IPS-11a (cell line): ENCODE measurements at regions not wholly inside any gene's neighbourhood (a gene's known extent, or its start where the extent isn't known, plus 50 kb on each side); places are given as distances from the start of the nearest gene placed in this dataset.
"Not testable (repeated sequence)": the region's sequence is repeated elsewhere in the genome, so short reads cannot be mapped to it uniquely, and the experiment has no call there.

Experiments used
- H3K4me3 ChIP-seq: one replicate; pipeline ENCODE4 v1.5.1; 2013; ENCODE audit warnings: low read depth, low read length, control low read depth

- not testable (repeated sequence) for H3K4me3 ChIP-seq
These were observed 270.0 kb upstream of the RRP15 start for GRCh38 chr1:218015106-218015505.

GRCh38 chr1:218024211-218024720 is 260.8 kb upstream of the RRP15 start:
- no peak overlapping the region for H3K4me3 ChIP-seq

GRCh38 chr1:218025454-218025853 is 259.6 kb upstream of the RRP15 start:
- no peak overlapping the region for H3K4me3 ChIP-seq

- no peak overlapping the region for H3K4me3 ChIP-seq
These were observed 257.9 kb upstream of the RRP15 start for GRCh38 chr1:218027152-218027551.

GRCh38 chr1:218030846-218031245 is 254.2 kb upstream of the RRP15 start:
- no peak overlapping the region for H3K4me3 ChIP-seq

DNA sequence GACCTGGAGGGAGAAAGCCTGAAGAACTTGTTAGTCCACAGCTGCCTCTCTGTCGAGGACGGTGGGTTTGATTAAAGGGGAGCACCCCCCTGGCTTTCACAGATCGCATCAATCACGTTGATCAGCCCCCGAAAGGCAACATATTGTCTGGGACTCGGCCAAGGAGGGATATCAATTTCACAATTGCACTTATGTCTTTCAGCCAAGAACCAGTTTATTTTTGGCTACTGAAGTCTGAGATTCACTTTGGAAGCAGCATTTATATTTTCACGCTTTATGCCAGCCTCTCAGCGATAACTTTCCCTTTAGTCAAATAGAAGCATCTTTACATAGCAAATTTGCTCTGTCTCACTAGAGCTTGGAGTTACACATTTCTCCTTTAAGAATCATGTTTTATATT is 253.2 kb upstream of the RRP15 start:
- no peak overlapping the region for H3K4me3 ChIP-seq

- H3K4me3 ChIP-seq: no peak overlapping the region
These were observed 250.6 kb upstream of the RRP15 start for GRCh38 chr1:218034468-218034867.

- H3K4me3 ChIP-seq: no peak overlapping the region
These were observed 236.2 kb upstream of the RRP15 start for GRCh38 chr1:218048828-218049420.

- H3K4me3 ChIP-seq: no peak overlapping the region
These were observed 235.5 kb upstream of the RRP15 start for GRCh38 chr1:218049641-218050040.

- no peak overlapping the region for H3K4me3 ChIP-seq
These were observed 226.4 kb upstream of the RRP15 start for GRCh38 chr1:218058730-218059129.

GRCh38 chr1:218064426-218064825 is 220.7 kb upstream of the RRP15 start:
- no peak overlapping the region for H3K4me3 ChIP-seq

DNA sequence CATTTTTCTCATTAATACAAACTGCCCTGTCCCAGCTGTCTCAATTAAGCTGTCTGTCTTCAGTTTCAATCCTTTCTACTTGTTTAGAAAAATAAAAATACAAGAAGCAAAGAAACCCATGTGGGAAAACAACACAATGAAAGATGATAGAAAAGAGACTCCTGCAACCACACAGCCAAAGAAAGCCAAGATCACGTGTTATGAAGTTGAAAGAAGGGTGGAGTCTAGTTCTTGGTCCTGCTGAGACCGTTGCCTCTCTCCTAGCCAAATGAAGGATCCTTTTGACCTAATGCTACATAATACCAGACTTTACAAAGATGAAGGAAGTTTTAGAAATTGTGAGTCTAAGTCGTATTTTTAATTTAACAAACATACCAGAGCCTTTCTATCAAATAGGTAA is 218.8 kb upstream of the RRP15 start:
- no peak overlapping the region for H3K4me3 ChIP-seq

- no peak overlapping the region for H3K4me3 ChIP-seq
These were observed 216.9 kb upstream of the RRP15 start for GRCh38 chr1:218068241-218068640.

DNA sequence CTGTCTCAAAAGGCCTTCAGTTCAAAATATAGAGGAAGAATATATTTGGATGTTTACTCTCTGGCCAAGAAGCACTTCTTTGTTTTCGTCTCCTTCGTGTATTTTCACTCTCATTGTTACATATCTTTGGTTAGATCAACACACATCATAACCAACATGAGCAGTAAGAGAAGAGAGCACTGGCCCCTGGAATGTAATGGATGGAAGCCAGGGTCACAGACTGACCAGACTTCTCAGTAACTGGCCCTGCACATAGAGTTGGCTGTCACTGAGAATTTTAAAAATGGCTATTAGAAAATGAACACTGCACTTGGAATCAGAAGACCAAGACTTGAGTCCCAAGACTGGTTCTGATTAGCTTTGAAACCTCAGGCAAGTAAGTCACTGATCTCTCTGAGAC is 215.9 kb upstream of the RRP15 start:
- H3K4me3 ChIP-seq: no peak overlapping the region

DNA sequence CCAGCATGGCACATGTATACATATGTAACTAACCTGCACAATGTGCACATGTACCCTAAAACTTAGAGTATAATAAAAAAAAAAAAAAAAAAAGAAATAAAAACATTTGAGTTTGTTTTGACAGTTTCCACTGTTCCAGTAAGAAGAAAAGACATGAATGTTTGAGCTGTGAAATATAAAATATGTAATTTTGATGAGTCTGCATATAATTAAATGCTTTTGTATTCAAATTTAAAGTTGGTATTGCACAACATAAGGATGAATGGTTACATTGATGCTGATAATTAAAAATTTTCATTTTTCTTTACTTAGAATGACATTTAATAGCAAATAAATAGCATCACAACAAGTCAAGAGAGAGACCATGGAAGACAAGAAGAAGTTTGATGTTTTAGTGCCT is 212.0 kb upstream of the RRP15 start:
- no peak overlapping the region for H3K4me3 ChIP-seq

- no peak overlapping the region for H3K4me3 ChIP-seq
These were observed 206.2 kb upstream of the RRP15 start for GRCh38 chr1:218078916-218079315.

DNA sequence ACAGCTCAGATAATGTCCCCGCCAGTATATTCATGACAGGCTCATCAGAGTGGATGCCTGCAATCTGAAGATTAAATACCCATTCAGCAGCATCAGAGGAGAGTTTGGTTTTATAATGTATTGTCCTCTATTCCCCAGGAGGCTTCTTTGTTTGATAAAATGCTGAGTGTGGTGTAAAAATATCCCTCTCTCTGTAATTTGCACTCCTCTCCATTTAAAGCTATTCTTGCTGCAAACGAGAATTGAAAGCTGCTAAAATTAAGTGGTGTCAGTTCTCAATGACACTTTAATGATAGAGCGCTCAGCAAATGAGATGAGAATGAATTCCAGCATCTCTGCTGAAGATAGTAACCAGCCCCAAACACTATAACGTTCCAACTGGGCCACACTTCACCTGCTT is 205.7 kb upstream of the RRP15 start:
- H3K4me3 ChIP-seq: no peak overlapping the region

DNA sequence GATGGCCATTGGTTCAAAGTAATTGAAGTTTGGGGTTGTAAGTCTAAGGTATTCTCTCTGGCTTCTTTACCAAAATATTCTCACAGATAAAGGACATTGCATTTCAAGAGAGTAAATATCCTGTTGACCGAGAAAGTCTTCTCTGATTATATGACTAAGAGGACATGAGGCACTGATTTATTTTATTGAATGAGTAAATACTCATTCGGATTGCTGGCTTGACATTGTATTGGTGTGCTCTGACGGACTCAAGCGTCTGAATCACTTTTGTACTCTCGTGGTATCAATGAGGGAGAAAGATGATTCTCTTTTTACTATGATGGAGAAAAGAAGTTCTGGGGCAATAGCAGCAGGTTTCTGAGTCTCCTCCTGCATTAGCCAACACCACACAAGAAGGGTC is 205.3 kb upstream of the RRP15 start:
- H3K4me3 ChIP-seq: no peak overlapping the region

DNA sequence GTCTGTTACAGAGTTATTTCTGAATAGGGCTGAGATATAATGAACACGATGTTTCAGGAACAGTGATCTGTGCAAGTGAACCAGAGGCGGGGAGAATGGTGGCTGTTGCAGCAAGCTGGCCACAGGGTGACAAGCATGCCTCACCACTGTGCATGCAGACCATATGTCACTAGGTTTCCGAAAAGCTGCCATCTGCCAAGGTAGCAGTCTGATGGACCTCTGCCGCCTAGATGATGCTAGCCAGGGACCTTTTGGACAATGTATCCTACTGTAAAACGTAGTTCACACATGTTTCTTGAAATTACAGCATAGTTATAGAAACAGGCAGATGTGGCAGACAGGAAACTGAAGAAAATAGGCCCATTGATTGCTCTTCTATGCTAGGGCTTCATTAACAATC is 204.2 kb upstream of the RRP15 start:
- no peak overlapping the region for H3K4me3 ChIP-seq

DNA sequence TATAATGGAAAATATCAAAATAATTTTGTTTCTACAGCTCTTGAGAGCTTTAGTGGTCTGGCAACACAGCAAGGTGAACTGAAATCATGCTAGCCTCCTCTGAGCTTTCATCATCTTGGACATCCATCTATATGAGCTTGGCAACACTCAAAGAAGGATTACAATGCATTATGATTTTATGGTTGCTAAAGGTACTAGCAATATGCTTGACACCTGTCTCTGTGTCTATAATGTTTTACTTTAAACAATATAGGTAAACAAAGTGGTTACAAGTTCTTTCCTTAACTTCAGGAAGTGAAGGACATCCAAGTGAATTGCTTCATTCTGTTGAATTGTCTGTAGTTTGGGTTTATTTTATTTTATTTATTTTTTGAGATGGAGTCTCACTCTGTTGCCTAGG is 203.7 kb upstream of the RRP15 start:
- H3K4me3 ChIP-seq: no peak overlapping the region

DNA sequence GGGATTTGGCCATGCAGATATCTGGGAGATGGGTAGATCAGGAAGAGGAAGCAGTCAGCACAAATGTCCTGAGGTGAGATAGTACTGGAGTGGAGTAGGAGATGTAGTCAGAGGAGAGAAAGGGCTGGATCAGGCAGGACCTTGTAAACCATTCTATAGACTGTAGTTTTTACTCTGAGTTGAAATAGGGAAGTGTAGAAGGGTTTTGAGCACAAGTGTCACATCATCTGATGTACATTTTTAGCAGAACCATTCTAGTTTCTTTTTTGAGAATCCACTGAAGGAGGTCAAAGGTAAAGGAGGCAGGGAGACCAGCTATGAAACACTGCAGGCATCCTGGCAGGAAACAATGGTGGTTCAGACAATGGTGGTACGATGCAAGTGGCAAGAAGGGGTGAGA is 194.6 kb upstream of the RRP15 start:
- H3K4me3 ChIP-seq: no peak overlapping the region

- H3K4me3 ChIP-seq: no peak overlapping the region
These were observed 183.7 kb upstream of the RRP15 start for GRCh38 chr1:218101409-218101808.

GRCh38 chr1:218108034-218108433 is 177.1 kb upstream of the RRP15 start:
- H3K4me3 ChIP-seq: no peak overlapping the region
